ENCODE measurements at regions not wholly inside any gene's neighbourhood (a gene's known extent, or its start where the extent isn't known, plus 50 kb on each side); places are given as distances from the start of the nearest gene placed in this dataset.

DNA sequence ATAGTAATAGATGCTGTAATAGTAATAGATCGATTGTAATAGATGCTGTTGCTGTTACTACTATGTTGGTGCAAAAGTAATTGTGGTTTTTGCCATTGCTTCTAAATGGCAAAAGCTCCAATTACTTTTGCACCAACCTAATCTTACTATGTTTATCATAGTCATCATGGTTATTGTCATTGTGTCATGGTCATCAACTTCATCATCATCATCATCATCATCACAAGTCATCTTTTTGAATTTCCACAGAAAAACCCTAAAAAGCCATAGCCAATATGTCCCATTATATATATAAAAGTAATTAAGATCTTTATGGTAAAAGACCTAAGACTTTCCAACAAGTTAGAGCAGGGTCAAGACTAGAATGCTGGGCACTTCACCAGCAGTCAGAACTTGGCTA, 435.1 kb upstream of the MARCKS start:
- no peak for DNase-seq (ENCODE audit: low spot score)

DNA sequence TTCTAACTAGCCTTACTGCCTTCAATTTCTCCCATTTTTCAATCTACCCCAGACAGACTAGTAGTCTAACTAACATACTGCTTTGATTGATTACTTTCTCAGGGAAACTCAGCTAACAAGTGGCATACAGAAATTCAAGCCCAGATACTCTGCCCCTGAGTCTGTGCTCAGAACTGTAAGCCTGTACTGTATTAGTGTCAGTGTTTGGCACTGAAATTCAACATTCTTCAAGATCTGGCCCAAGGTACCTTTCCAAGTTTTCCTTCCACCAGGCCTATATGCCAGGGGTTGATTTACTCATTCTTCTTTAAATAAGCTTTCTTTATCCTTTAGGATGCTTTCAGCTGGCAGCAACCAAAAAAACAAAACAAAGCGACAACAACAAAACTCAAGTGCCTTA, 433.2 kb upstream of the MARCKS start:
- DNase-seq (ENCODE audit: low spot score): no peak

DNA sequence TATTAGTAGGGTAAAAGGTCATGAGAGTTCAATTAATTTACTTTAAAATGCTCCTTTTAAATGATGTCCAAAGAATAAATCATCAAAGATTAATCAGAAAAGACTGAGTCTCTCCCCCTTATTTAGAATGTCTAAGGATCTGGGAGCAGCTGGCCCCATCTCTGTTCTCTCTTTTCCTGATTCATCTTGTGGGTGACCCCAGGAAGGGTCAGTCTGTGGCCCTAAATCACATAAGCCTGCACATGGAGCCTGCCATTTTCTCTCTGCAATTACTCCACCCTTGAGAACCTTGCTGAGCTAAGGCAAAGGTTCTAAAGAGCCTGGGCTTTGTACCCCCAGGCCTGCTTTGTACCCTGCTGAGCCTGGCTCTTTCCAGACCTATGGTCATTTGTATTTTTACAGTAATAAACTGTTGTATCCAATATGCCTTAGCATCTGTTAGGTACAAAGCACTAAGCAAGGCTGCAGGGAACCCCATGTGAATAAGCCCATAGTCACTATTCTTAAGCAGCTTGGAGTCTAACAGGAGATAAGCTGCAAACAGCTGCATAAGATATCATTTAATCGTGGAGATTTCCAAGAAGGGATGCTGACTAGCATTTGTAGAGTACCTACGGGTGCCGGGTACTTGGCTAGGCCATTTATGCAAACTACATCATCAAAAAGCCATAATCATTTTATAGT, 431.0 kb upstream of the MARCKS start:
- no peak for DNase-seq (ENCODE audit: low spot score)

DNA sequence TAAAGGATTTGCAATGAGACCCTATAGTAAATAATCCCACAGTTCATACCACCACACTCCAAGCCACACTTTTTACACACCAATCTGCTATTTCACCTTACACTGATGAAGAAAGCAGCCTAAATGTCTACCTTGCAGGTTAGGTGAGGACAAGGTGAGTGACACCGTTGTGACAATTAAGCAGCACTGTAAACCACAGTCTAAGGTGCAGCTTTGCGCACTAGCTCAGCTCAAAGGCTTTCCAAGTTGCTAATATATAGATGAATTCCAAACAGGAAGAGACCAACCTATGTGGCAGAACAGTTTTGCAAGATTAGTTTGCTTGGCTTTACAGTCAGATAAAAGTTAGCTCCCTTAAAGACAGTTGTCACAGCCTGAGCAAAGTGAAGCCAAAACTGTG, 429.5 kb upstream of the MARCKS start:
- DNase-seq (ENCODE audit: low spot score): no peak

DNA sequence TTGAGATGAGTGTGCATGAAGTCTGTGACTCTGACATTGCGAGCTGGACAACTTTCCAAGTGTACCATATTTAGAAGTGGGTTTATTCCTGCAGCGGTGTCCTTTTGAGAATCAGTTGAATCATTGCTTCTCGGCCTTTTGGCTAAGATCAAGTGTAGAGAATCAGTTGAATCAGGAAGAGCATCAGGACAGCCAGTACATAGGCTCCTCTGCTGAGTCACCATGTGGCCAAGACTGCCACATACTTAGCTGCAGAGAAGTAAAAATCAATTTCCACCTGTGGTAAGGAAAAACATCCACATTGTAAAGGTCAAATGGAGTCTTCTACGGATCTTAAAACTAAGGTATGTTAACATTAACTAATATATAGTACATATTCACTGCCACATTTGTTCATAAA, 428.4 kb upstream of the MARCKS start:
- DNase-seq (ENCODE audit: low spot score): no peak

DNA sequence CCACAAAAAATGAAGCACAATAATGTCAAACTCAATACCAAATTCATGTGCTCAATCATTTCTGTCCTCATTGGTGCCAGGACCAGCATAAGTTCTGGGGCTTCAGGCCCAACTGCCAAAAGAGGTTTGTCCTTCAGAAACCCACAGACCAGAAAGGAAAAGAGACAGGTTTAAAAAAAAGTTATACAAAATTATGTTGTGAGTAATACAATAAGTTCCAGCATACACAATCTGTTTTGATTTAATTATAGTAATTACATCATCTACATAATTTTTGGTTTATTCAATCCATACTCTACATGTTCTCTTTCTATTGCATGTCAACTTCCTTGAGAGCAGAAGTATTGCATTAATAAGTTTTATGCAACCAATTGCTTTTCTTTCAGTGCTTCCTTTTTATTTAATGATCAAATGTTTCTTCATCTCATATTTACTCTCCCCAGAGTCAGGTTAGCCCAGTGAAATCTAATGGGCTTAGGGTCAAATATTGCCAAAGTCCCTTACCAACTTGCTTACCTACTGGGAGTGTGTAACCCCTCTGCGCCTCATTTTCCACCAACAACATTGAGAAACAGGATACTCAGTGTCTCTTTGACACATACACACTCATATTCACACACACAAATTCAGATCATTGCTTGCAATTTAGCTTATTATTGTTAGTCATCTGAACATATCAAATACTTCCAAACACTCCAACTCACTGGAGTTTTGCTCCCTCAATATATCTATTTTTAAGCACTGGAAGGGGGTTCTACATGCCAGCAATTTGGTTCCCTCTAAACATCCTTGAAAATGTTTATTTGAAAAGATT, 424.4 kb upstream of the MARCKS start:
- no peak for DNase-seq (ENCODE audit: low spot score)

DNA sequence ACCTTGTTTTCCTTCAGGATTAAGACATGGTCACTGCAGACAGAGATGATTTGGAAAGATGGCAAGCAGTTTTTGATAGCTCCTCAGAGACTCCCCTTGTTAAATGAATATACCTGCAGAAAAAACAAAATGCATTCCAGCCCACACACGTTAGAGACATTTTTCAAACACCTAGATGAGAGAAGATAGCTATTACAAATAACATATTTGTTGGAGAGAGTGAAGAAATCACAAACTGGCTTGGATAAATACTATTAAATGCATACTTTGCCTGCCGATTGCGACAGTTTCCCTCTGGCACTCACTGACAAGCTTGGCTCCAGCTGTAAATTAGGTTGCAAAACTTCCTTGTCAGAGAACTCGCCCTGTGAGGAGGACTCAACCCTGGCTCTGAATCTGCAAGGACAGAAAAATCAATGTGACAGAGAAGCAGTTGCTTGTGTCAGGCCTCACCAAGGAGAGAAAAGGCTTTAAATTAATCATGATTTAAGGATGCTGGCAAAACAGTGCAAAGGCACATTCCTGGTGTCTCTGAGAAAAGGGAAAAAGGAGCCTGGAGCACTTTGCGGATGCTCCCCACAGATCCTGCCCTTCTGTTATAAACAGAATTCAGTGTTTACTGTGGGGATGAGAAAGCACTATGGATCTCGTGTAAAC, 423.7 kb upstream of the MARCKS start:
- no peak for DNase-seq (ENCODE audit: low spot score)

DNA sequence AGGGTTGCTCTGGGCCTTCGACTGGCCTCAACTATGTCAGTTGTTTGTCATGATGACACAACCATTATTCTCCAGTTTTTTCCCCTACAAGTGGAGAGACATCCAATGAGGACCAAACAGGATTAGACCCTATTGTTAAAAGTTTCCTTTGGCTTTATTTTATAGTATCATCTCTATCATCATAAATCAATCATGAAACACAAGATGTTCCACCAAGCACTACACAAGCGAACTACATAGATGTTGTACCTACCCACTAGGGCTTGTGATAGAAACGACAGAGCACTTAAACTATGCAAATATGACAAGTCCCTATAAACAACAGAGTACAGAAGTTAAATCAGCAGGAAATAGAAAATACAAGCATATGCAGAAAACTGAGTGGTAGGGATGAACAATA, 422.5 kb upstream of the MARCKS start:
- DNase-seq (ENCODE audit: low spot score): no peak

DNA sequence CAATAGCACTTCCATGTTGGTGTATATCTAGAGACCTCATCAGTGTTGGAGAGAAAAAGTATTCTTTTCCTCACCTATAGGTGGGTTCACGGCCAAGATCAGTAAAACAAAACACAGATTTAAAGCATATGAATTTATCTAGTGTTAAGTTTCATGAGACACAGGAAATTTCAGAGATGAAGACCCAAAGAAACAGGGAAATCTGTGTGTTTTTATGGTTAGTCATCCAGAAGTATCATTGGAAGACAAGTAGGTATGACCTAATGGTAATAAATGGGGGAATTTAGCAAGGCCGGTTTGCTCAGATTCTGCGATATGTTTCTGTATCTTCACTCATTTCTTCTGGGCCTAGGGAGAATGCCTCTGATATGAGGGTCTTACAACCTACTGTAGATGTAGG, 419.6 kb upstream of the MARCKS start:
- DNase-seq (ENCODE audit: low spot score): no peak

DNA sequence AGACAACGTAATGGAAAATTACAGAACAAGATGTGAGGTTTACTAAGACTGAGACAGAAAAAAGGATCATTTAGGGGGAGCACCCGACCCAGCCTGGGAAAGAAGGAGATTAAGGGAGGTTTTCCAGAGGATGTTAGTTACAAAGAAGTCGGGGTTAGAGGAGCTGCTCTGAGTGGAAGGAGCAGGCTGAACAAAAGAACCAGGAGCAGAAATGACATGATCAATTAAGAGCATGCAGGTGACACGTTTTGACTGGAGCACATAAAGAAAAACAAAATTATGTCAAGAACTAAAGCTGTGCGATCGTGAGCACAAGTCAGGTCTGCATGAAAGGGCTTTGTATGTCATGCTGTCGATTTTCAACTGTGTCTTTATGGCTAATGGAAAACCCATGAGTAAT, 417.3 kb upstream of the MARCKS start:
- DNase-seq (ENCODE audit: low spot score): no peak

DNA sequence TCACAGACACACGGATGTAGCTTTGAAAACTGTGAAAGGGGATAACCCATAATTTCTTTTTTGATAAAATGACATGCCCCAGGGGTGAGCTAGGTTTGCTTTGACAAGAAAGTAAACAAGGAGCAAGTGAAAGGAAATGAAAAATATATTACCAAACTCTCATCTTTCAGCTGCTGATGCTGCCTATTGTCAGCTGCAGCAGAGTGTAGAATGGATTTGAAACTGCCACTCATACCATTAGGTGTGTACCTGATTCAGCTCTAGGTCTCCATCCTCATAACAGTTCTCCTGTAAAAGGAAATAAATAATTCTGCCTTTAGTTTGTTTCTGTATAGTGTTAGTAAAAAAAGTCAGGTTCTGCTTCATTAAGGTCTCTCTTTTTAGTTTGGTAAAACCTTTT, 415.1 kb upstream of the MARCKS start:
- DNase-seq (ENCODE audit: low spot score): no peak

DNA sequence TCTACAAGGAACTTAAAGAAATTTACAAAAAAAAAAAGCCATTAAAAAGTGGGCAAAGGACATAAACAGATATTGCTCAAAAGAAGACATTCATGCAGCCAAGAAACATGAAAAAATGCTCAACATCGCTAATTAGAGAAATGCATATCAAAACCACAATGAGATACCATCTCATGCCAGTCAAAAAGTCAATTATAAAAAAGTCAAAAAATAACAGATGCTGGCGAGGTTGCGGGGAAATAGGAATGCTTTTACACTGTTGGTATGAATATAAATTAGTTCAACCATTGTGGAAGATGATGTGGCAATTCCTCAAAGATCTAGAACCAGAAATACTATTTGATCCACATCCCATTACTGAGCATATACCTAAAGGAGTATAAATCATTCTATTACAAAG, 411.9 kb upstream of the MARCKS start:
- DNase-seq (ENCODE audit: low spot score): no peak

DNA sequence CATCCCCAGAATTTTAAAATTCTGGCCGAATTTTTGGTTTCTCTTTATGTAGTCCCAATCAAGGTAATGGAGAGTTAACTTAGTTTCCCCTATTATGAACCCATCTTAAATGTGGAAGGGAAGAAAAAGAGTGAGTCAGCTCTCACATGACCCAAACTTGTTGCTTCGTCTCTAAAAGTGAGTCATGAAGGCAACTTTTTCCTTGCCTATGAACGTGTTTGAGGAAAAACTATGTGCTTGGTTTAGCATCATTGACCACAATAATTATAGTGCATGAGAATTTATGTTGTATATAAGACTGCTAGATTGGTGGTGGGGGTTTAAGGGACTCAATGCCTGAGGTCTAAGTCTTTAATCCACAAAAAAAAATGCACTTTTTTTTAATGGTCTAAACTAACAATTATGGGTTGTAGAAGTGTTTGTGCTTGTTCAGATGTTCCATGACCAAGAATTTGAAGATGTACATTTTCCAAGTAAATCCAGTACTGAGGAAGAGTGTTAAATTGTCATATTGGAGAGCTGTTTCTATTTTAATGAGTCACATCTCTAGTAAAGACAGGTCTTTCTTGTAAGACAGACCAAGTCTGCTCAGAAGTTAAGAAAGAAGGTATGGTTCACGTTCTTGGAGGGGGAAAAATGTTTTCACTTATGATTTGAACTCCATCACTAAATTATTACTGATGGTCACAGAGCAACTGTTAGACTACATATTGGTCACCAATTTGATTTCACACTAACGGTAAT, 409.9 kb upstream of the MARCKS start:
- no peak for DNase-seq (ENCODE audit: low spot score)

DNA sequence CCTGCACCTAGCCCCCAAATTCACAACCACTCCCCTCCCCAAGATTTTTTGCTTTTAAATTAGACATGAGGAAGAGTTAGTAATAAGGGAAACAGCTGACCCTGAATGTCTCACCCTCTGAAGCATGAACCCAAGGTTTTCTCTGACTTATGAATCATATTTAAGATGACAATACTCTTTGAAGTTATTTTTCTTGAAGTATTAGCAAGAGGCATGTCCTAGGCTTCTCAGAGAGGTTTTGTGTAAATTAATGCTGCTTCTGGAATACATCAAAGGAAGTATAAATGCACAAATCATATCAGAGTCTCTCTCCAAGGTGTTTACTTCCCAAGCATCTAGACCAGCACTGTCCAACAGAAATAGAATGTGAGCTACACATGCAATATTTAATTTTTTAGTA, 408.1 kb upstream of the MARCKS start:
- DNase-seq (ENCODE audit: low spot score): no peak

DNA sequence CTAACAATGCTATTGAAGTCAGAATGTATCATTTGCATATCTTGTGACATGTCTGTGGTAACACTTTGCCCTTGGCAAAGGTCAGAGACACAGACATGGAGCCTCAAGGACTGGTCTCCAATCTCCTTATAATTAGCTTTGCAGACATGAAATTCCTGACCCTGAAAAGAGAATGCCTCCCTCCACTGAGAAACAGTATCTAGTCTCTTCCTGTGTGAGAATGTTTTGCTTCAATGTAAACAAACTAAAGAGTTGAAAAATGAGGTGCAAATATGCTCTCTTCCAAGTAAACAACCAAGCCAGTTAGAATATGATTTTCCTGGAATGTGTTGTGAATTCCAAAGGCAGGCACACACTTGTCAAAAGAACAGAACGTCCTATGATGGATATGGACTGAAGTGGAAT, 407.1 kb upstream of the MARCKS start:
- no peak for DNase-seq (ENCODE audit: low spot score)

DNA sequence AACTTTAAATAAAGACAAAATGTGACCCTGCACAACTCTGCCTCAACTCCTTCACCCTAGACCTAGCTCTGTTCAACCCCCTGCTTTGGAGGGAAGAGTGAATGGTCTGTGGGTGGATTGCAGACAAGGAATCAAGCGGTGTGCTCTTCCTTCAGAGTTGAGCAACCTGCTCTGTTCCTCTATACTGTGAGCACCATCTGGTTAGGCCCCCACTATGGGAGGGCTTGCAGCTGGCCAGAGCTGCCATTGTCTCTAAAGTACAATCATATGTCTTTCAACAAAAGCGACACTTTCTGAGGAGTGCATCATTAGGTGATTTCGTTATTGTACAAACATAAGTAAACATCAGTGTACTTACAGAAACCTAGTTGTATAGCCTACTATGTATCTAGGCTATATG, 406.1 kb upstream of the MARCKS start:
- no peak for DNase-seq (ENCODE audit: low spot score)

DNA sequence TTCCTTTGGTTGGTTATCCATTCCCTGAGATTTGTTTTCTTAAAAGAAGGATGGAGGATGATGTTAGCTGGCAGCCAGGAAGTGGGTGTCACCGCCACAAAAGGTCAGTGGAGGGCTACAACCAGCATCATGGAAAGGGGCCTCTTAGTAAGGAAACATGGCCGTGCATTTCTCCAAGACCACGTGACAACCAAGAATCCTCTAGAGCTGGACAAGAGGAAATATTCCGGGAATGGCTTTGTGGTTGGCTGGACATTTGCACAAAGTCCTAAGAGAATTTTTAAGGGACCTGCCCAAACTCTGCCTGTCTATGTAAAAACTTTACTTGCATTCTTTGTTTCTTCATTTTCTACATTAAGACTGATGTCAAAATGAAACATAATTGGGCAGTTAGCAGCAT, 399.9 kb upstream of the MARCKS start:
- DNase-seq (ENCODE audit: low spot score): no peak

DNA sequence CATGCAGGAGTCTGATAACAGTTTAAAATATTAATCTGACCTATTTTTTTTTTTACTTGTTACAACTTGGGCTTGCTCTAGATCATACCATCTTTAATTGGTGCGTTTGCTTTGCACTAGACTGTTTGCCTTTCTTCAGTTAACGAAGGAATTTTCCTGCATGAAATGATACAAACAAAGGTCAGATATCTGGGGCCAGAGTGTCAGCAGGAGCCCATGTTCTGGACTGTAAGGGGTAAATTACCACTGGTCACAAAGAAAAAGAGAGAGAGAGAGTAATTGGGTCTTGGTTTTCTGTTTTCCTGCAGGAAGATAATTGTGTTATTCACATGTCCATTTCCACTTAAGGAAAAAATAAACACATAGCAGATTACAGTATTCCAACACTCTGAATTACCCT, 399.4 kb upstream of the MARCKS start:
- DNase-seq (ENCODE audit: low spot score): no peak

DNA sequence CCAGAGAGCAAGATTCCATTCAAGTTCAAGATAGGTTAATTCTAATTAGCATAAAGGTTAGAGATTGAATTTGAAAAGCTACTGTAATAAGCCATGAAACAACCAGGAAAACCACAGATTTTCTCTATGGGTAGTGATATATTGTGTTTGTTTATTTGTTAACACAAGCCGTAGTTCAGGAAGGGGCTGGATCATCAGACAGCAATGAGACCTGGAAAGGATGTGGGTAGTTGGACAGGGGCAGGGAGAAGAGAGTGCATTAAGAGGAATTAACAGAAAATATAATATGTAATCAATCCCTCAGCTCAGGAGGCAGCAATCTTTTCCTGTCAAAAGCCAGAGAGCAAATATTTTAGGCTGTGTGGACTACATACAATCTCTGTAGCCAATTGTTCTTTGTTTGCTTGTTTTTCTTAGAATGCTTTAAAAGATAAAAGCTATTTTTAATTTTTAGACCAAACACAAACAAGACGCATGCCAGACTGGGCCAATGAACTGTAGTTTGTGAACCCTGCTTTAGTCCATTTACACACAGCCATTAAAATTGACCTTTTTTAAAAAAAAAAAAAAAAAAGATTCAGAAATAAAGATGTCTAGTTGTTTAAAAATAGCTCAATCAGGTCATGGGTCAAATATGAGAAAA, 398.7 kb upstream of the MARCKS start:
- DNase-seq (ENCODE audit: low spot score): no peak

DNA sequence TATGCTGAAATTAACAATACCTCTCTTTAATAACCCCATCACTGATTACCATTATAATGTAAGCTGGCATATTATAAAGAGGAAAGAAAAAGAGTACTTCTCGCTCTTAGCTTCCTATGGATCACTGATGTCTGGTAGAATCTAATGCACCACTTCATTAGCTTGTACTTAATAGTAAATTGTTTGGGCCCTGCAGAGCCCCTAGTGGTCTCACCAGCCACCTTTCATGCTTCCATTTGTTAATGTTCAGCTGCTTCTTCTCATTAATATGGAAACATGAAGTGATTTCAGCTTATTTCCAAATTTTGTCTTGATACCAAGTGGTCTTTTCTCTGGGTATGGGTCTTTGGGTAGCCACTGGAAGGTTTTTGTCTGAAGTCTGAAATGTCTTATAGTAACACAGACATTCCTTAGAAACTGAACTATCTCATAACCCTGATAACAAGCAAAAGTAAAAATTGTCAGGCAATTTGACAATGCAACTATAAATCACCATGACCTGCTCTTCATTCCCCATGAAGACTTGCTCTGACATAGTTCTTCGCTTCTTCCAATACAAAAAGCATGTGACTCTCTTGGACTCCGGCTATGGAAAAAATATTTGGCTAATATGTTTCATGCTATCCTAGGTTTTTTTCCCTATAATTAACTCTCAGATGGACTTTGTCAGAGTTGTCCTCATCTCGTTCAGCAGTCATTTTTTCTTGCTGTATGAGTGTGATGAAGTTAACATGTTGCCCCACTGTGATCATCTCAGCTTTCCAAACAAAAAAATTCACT, 395.8 kb upstream of the MARCKS start:
- DNase-seq (ENCODE audit: low spot score): no peak

DNA sequence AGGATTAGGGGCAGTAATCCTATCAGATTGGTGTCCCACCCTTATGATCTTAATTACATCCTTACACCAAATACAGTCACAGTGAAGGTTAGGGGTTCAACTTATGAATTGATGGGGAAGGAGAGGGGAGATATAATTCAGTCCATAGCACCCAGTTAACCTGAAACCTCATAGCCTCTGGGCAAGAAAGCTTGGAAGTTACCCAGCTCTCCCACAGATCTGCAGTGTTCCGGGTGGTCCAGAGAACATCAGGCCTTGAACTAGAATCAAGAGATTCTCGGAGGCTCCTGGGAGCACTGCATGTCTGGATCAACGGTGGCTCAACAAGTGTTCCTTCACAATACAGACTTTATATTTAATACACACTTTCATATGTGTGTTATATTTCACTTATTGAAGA, 392.6 kb upstream of the MARCKS start:
- no peak for DNase-seq (ENCODE audit: low spot score)
